GM11168 (cell line): ENCODE measurements at regions not wholly inside any gene's neighbourhood (a gene's known extent, or its start where the extent isn't known, plus 50 kb on each side); places are given as distances from the start of the nearest gene placed in this dataset.

Experiments
- in situ Hi-C: fragments of 300-500 bp; cut with MboI; formaldehyde crosslinking; loops from one replicate; pipeline ENCODE4 v1.12.0; 2022; ENCODE audit warnings: low sequenced_read_pairs; ENCODE audit not compliant: unreplicated experiment

- in situ Hi-C loops: no loop called here
Measured at GRCh38 chr14:76599559-76600287, 161.5 kb upstream of the VASH1 start.

DNA sequence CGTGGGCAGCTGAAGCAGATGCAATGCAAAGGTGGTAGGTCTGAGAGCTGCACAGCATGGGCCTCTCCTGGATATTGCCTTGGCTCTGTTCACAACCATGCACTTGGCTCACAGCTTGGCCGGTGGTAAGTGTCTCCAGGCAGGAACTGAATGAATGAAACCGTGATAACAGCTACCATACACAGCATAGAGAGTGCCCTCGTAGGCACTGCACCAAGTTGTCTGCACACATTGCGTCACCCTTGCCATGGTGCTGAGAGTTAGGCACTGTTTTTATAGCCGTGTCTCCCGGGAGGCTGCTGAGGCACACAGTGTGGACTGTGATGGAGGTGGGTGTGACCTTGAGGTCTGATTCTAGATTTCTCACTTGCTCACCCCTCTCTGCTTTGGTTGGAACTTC is 157.6 kb upstream of the VASH1 start:
- in situ Hi-C loops: no loop called here

GRCh38 chr14:76607510-76607909 is 153.8 kb upstream of the VASH1 start:
- in situ Hi-C loops: no loop called here

DNA sequence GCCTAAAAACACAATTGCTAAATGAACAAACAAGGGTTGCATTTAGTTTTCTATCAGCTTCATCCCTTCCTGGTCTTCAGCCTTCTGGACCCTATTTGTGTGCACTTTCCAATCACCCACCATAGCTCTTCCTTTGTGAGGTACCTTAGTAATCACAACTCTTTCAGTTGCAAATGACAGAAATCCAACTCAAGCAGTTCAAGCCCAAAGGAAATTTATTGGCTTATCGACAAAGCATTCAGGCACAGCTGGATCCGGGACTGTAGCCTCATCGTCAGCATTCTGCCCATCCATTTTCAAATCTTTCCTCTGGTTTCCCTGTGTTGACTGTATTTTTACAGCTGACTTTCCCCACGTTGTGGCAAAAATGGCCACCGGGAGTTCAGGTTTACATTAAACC is 148.6 kb upstream of the VASH1 start:
- in situ Hi-C loops: no loop called here

- in situ Hi-C loops: no loop called here
Measured at GRCh38 chr14:76613616-76614015, 147.7 kb upstream of the VASH1 start.

GRCh38 chr14:76615331-76615730 is 145.9 kb upstream of the VASH1 start:
- in situ Hi-C loops: no loop called here

DNA sequence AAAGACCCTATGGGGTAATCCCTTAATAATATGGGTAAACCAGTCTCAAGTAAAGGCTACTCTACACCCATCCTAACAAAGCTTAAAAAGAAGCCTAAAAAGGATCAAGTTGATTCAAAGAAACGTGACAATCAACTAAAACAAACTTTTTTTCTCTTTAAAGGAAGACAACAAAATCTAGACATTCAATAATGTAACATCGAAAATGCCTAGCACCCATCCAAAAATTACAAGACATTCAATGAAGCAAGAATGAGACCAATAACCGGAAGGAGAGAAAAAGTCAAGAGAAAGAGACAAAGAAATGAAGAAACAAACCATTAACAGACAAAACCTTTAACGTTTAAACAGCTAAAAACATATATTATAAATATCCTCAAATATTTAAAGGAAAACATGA is 143.8 kb upstream of the VASH1 start:
- in situ Hi-C loops: no loop called here

DNA sequence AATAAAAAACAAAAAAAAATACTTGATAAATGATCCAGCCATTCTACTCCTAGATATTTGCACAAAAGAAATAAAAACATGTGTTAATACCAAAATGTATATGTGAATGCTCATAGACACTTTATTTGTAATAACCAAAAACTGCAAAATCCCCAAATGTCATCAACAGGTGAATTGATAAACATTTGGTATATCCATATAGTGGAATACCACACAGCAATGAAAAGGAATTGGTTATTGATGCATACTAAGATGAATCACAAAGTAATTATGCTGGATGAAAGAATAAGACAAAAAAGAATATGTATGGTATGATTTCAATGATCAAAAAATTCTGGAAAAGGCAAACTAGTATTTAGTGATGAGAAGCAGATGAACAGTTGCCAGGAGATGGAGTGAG is 124.7 kb upstream of the VASH1 start:
- in situ Hi-C loops: no loop called here

DNA sequence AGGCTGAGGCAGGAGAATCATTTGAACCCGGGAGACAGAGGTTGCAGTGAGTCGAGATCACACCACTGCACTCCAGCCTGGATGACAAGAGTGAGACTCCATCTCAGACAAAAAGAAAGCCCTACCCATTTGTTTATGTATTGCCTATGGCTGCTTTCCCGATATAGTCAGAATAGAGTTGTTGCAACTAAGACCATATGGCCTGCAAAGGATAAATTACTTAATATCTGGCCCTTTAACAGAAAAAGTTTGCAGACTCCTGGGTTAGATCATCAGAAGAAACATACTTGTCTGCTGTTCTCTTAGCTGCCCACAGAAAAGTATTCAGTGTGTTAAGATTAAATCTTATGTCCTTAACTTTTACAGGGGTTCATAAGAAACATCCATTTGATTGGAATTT is 122.4 kb upstream of the VASH1 start:
- in situ Hi-C loops: no loop called here

GRCh38 chr14:76639606-76640229 is 121.5 kb upstream of the VASH1 start:
- in situ Hi-C loops: no loop called here

DNA sequence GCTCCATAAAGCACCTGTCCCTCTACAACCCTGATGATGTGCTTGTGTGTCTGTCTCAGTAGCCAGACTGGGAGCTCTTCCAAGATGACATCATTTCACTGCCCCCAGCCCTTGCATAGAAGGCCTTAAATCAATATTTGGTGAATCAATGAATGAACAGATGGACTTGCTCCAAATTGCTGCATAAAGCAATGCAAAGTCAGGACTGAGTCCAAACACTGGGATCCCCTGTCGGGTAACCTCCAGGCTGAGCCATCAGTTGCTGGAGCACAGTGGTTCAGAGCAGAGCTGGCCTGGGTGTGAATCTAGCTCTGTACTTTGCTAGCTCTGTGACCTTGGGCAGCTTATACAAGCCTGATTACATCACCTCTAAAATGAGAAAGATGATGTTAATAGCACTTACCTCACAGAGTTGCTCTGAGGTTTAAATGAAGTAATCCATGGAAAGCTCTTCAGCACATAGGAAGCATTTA is 120.3 kb upstream of the VASH1 start:
- in situ Hi-C loops: no loop called here

GRCh38 chr14:76641541-76641940 is 119.7 kb upstream of the VASH1 start:
- in situ Hi-C loops: no loop called here

- in situ Hi-C loops: no loop called here
Measured at GRCh38 chr14:76643887-76644286, 117.4 kb upstream of the VASH1 start.

- in situ Hi-C loops: no loop called here
Measured at GRCh38 chr14:76644855-76645518, 116.3 kb upstream of the VASH1 start.

- in situ Hi-C loops: no loop called here
Measured at GRCh38 chr14:76647697-76648298, 113.5 kb upstream of the VASH1 start.

GRCh38 chr14:76651410-76652055 is 109.7 kb upstream of the VASH1 start:
- in situ Hi-C loops: no loop called here

DNA sequence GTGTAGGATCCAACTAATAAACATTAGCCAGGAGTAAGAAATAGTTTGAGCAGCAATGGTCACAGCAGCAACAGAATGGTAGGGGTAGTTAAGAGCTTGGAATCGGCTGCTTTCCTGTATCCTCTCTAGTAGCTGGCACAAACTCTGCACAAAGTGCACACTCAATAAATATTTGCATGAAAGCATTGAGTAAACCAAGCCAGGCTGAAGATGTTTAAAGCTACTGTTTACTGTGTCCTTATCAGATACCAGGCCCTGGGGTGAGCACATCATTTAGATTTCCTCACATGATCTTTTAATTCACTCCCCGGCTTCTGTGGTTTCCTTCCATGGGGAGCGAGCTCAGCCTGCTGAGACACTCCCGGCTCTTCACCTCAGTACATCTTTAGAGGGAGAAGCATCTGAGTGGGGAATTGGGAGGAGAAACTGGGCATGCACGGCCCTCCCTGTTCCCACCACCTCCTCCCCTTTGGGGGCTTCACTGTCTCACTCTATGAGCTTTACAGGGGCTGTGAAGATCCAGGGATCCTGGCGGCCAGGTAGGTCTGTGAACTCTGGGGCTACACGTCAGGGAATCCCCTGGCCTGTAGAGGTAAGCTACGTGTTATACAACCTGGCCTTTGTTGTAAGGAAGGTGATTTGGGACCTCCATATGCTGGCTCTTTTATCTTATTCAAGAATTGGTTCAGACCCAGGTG is 107.2 kb upstream of the VASH1 start:
- in situ Hi-C loops: no loop called here

GRCh38 chr14:76654573-76655108 is 106.6 kb upstream of the VASH1 start:
- in situ Hi-C loops: no loop called here

GRCh38 chr14:76655331-76655730 is 105.9 kb upstream of the VASH1 start:
- in situ Hi-C loops: no loop called here

GRCh38 chr14:76656592-76656991 is 104.7 kb upstream of the VASH1 start:
- in situ Hi-C loops: no loop called here
